CD14-positive monocyte (primary cell): ENCODE measurements at regions not wholly inside any gene's neighbourhood (a gene's known extent, or its start where the extent isn't known, plus 50 kb on each side); places are given as distances from the start of the nearest gene placed in this dataset.
A peak's percentile ranks its signal among the peaks of the same experiment; 100 is the strongest.

Experiments used
- DNase-seq, 3 donors: peaks; one replicate each; pipeline ENCODE4 v3.0.0-alpha.2; 2011 to 2022
- H2AFZ ChIP-seq: 2 replicates; pipeline ENCODE4 v1.6.0; 2012; ENCODE audit warnings: mild to moderate bottlenecking, low read depth, low read length, inconsistent platforms; ENCODE audit not compliant: insufficient read depth, poor library complexity, severe bottlenecking
- H3K27ac ChIP-seq, 2 donors: 1 replicate in 1 of 2; 2 replicates in 1 of 2; pipeline ENCODE4 v1.5.1; 2012 to 2013; ENCODE audit warnings: low read length in 2 of 2, control low read depth in 1 of 2, inconsistent platforms in 1 of 2, low read depth in 1 of 2, mild to moderate bottlenecking in 1 of 2
- H3K27me3 ChIP-seq, 2 donors: one replicate each; pipeline versions ENCODE4 v1.6.0 to v1.6.1; 2011 to 2013; ENCODE audit warnings: low read length in 2 of 2; ENCODE audit not compliant: control insufficient read depth in 2 of 2, insufficient read depth in 2 of 2
- H3K36me3 ChIP-seq, 2 donors: replicated peaks in 1 of 2; 1 replicate in 1 of 2; 2 replicates in 1 of 2; pipeline versions ENCODE4 v1.5.1 to v1.6.1; 2012 to 2013; ENCODE audit warnings: low read length in 2 of 2, control low read depth in 1 of 2, inconsistent platforms in 1 of 2, mild to moderate bottlenecking in 1 of 2; ENCODE audit not compliant: insufficient read depth in 2 of 2, control insufficient read depth in 1 of 2
- H3K4me1 ChIP-seq, 2 donors: 1 replicate in 1 of 2; 2 replicates in 1 of 2; pipeline versions ENCODE4 v1.5.1 to v1.6.1; 2012 to 2013; ENCODE audit warnings: low read length in 2 of 2, control low read depth in 1 of 2, inconsistent platforms in 1 of 2, mild to moderate bottlenecking in 1 of 2, moderate library complexity in 1 of 2; ENCODE audit not compliant: insufficient read depth in 2 of 2, control insufficient read depth in 1 of 2
- H3K4me2 ChIP-seq: replicated peaks from 2 replicates; pipeline ENCODE3; 2012; ENCODE audit warnings: low read length, moderate library complexity, mild to moderate bottlenecking; ENCODE audit not compliant: poor library complexity, severe bottlenecking; ENCODE audit errors: extremely low read depth
- H3K4me3 ChIP-seq, 3 experiments: fragments of 200-600 bp in 1 of 3; sonication (generic) in 1 of 3; replicated peaks in 1 of 3; 1 replicate in 2 of 3; 2 replicates in 1 of 3; pipeline ENCODE4 v1.5.1; 2011 to 2013; ENCODE audit warnings: low read length in 3 of 3, mild to moderate bottlenecking in 3 of 3, control low read depth in 2 of 3, low read depth in 2 of 3, inconsistent platforms in 1 of 3, moderate library complexity in 1 of 3
- H3K79me2 ChIP-seq: 2 replicates; pipeline ENCODE4 v1.6.0; 2012; ENCODE audit warnings: mild to moderate bottlenecking, control low read depth, inconsistent platforms, low read length, moderate library complexity; ENCODE audit not compliant: insufficient read depth
- H3K9ac ChIP-seq: 2 replicates; pipeline ENCODE4 v1.6.0; 2017; ENCODE audit warnings: low read length, mild to moderate bottlenecking; ENCODE audit not compliant: insufficient read depth, poor library complexity, severe bottlenecking
- H3K9me3 ChIP-seq, 2 donors: replicated peaks in 1 of 2; 1 replicate in 1 of 2; 2 replicates in 1 of 2; pipeline versions ENCODE4 v1.5.1 to v1.6.1; 2012 to 2013; ENCODE audit warnings: low read length in 2 of 2, control low read depth in 1 of 2; ENCODE audit not compliant: control insufficient read depth in 1 of 2, insufficient read depth in 1 of 2
- H4K20me1 ChIP-seq: 2 replicates; pipeline ENCODE4 v1.6.0; 2012; ENCODE audit warnings: mild to moderate bottlenecking, low read length, control low read depth, moderate library complexity; ENCODE audit not compliant: insufficient read depth
- H3K27ac Mint-ChIP-seq, 7 donors: one replicate each; pipeline ENCODE4 v1.8.0; 2020; ENCODE audit warnings: mild to moderate bottlenecking in 7 of 7, mixed read lengths in 7 of 7, moderate library complexity in 6 of 7, inconsistent platforms in 2 of 7
- H3K27me3 Mint-ChIP-seq, 3 donors: one replicate each; pipeline ENCODE4 v1.8.0; 2021 to 2022; ENCODE audit warnings: low read depth in 3 of 3, mild to moderate bottlenecking in 3 of 3, mixed read lengths in 3 of 3, moderate library complexity in 3 of 3, inconsistent platforms in 1 of 3
- H3K36me3 Mint-ChIP-seq, 2 donors: one replicate each; pipeline ENCODE4 v1.8.0; 2020; ENCODE audit warnings: mixed read lengths in 2 of 2, inconsistent platforms in 1 of 2, mild to moderate bottlenecking in 1 of 2
- H3K4me1 Mint-ChIP-seq: one replicate; pipeline ENCODE4 v1.8.0; 2020; ENCODE audit warnings: mild to moderate bottlenecking, mixed read lengths
- H3K4me3 Mint-ChIP-seq, 2 donors: one replicate each; pipeline ENCODE4 v1.8.0; 2020; ENCODE audit warnings: mild to moderate bottlenecking in 2 of 2, mixed read lengths in 2 of 2, moderate library complexity in 1 of 2
- H3K9me3 Mint-ChIP-seq, 7 donors: one replicate each; pipeline ENCODE4 v1.8.0; 2020 to 2022; ENCODE audit warnings: mixed read lengths in 7 of 7, mild to moderate bottlenecking in 6 of 7, moderate library complexity in 6 of 7, inconsistent platforms in 2 of 7
- CTCF ChIP-seq: fragments of 200-600 bp; IDR thresholded peaks from one replicate; pipeline ENCODE4 v1.8.0; 2022; ENCODE audit warnings: antibody characterized with exemption, mild to moderate bottlenecking
- WGBS: methylation state at CpG from one replicate; pipeline ENCODE4 v1.1.5; 2013; ENCODE audit warnings: missing lambda C conversion rate; ENCODE audit not compliant: insufficient coverage; 5-methylcytosine and 5-hydroxymethylcytosine counted together
- intact Hi-C, 2 donors: fragments of 100-400 bp; cut with micrococcal nuclease; formaldehyde crosslinking; loops; one replicate each; pipeline versions ENCODE4 v1.15.0 to v1.15.1; 2023

- Histone ChIP-seq H4K20me1 (no peaks in the 10 kb centered on the region), H3K9me3 (no peaks in the 10 kb centered on the region), H3K4me2 (no peak overlapping the region), H3K4me1 (peaks cover 3 to 4% of the 10 kb centered on the region in 2 donors), H3K79me2 (no peaks in the 10 kb centered on the region), H2AFZ (peak overlapping the region; percentile 40), H3K27me3 (no peaks in the 10 kb centered on the region), H3K27ac (no peak overlapping the region), H3K4me3 (no peak overlapping the region), H3K9ac (no peak overlapping the region), H3K36me3 (no peaks in the 10 kb centered on the region)
- WGBS: 84% methylated on average over 12 of the region's 23 CpGs
- no peak for TF ChIP-seq CTCF
- Mint-ChIP-seq H3K4me3 (no peak overlapping the region), H3K27me3 (peaks cover 3 to 7% (median 5%) of the 10 kb centered on the region in 3 donors), H3K27ac (peak overlapping the region in 1 of 7 donors; percentile 82), H3K4me1 (peaks cover 5% of the 10 kb centered on the region), H3K36me3 (peaks cover 0 to 3% of the 10 kb centered on the region in 2 donors), H3K9me3 (no peaks in the 10 kb centered on the region)
- DNase-seq: peak in 2 of 3 donors; percentile 8 to 10
- intact Hi-C loops: no loop called here
Measured at GRCh38 chr14:71181215-71182003, 274.1 kb downstream of the PCNX1 start.

- H3K4me3 ChIP-seq: no peak overlapping the region
- Mint-ChIP-seq H3K9me3 (peaks cover 0 to 2% (median 0%) of the 10 kb centered on the region in 7 donors), H3K4me3 (no peak overlapping the region), H3K27me3 (peaks cover 4 to 8% (median 7%) of the 10 kb centered on the region in 3 donors), H3K36me3 (peaks cover 0 to 1% of the 10 kb centered on the region in 2 donors), H3K27ac (no peak overlapping the region), H3K4me1 (peaks cover 5% of the 10 kb centered on the region)
- no peaks in the 10 kb centered on the region for H3K36me3 ChIP-seq
- WGBS: 79% methylated on average over 4 of the region's 7 CpGs
- no peaks in the 10 kb centered on the region for H3K79me2 ChIP-seq
- H3K27me3 ChIP-seq: no peaks in the 10 kb centered on the region
- no peaks in the 10 kb centered on the region for H4K20me1 ChIP-seq
- H2AFZ ChIP-seq: peak overlapping the region; percentile 17
- H3K4me1 ChIP-seq: peaks cover 3 to 4% of the 10 kb centered on the region in 2 donors
- H3K27ac ChIP-seq: no peak overlapping the region
- no peak overlapping the region for H3K4me2 ChIP-seq
- no peak overlapping the region for H3K9ac ChIP-seq
- intact Hi-C loops: no loop called here
- no peak for TF ChIP-seq CTCF
- no peak for DNase-seq
- no peaks in the 10 kb centered on the region for H3K9me3 ChIP-seq
Measured at GRCh38 chr14:71183876-71184689, 276.8 kb downstream of the PCNX1 start.
